ENCODE measurements at regions not wholly inside any gene's neighbourhood (a gene's known extent, or its start where the extent isn't known, plus 50 kb on each side); places are given as distances from the start of the nearest gene placed in this dataset.
"Not testable (repeated sequence)": the region's sequence is repeated elsewhere in the genome, so short reads cannot be mapped to it uniquely, and the experiment has no call there.

DNA sequence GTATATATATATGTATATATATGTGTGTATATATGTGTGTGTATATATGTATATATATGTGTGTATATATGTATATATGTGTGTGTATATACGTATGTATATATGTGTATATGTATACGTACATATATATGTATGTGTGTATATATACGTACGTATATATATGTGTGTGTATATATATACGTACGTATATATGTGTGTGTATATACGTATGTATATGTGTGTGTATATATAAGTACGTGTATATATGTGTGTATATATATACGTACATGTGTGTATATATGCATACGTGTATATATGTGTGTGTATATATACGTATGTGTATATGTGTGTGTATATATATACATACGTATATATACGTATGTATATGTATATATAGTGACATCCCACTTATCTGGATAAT, 154.4 kb downstream of the CDRT15L2 start:
- DNase-seq (ENCODE audit: low read depth in 2 of 2), result no peak

DNA sequence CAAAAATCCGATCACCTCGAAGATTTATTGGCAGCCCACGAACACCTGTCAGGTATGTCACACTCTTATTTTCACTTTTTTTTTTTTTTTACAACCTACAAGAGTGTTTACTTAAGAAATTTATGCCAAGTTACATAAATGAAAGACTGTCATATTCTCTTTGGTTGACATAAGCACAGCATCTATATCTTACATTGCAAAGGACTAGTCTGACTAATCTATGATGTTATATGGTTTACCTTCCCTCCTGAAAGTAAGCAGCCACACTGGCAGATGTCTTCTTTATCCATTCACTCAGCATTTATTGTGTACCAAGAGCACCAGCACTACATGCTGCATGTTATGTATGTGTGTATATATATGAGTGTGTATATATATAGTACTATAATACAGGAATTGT, 156.3 kb downstream of the CDRT15L2 start:
- no peak for DNase-seq (ENCODE audit: low read depth in 2 of 2)

DNA sequence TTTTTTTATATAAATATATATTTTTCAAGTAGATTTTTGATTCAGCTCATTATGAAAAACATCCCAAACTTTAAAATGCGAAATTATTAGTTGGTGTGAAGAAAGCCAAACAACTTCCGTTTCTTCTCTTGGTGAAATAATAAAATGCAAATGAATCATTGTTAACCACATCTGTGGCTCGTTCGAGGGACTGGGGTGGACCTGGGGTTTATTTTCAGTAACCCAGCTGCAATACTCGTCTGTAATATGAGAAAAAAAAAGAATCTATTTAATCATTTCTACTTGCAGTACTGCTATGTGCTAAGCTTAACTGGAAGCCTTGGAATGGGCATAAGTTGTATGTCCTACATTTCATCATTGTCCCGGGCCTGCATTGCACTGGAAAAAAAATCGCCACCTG, 158.1 kb downstream of the CDRT15L2 start:
- not testable (repeated sequence) for DNase-seq (ENCODE audit: low read depth in 2 of 2)

DNA sequence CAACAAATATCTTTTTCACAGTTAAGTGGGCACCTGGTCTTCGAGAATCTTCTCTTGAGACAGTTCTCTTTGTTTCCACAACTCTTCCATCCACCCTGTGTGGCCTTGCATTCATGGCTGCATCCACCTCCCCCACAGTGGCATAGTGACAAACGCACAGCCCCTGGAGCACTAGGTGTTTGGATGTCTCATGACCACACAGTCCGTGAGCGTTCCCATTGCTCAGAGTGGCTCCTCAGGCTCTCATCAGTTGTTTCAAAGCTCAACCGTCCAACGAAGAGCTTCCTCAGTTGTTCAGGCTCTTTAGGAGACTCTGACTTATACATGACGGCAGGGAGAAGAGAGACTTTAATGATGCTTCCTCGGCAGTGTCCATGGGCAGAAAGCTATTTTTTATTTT, 191.6 kb downstream of the CDRT15L2 start:
- no peak for DNase-seq (ENCODE audit: low read depth in 2 of 2)

DNA sequence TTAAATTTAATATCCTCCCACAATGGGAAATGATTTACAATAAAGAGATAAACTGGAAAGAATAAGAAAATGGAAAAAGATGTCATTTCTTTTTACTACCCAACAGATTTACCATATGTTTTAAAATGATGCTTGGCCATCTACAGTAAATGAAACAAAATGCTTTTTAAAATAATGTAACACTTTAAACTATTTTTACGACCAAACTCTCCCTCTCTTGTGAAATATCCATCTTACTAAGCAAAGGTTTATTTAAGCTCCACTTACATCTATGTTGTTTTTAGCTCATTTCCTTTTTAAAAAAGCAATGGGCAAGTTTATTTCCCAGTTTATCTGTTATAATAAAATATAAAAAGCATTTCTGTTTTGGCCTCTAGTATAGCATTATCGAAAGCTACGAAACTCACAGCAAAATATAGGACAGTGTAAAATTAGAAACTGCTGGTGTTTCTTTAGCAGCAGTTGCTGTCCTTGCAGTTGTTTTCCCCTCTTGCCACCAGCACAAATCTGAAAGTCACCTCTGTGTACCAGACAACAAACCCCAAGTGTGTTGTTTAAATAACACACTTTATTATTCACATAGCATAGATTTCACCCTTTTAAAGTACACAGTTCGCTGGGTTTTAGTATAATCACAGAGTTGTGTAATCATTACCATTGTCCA, 195.1 kb downstream of the CDRT15L2 start:
- DNase-seq (ENCODE audit: low read depth in 2 of 2), result no peak

DNA sequence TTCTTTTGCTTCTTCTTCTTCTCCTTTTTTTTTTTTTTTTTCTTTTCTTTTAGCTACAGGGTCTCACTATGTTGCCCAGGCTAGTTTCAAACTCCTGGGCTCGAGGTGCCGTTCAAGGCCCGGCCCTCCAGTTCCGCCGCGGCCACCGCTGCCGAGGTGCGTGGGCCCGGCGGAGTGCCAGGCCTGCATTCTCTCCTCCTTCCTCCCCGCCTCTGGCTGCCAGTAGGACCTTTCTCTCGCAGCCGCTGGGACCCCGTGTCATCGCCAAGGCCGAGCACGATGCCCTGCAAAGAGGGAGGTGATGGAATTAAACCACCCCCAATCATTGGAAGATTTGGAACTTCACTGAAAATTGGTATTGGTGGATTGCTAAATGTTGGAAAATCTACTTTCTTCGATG, 195.8 kb downstream of the CDRT15L2 start:
- no peak for DNase-seq (ENCODE audit: low read depth in 2 of 2)

DNA sequence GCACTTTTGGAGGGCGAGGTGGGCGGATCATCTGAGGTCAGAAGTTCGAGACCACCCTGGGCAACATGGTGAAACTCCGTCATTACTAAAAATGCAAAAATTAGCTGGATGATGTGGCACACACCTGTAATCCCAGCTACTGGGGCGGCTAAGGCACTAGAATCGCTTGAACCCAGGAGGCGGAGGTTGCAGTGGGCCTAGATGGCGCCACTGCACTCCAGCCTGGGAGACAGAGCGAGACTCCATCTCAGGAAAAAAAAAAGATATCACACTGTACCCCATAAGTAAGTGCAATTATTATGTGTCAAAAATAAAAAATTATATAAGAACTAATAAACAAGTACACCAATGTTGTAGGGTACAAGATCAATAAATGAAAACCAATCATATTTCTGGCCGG, 200.0 kb downstream of the CDRT15L2 start:
- no peak for DNase-seq (ENCODE audit: low read depth in 2 of 2)

DNA sequence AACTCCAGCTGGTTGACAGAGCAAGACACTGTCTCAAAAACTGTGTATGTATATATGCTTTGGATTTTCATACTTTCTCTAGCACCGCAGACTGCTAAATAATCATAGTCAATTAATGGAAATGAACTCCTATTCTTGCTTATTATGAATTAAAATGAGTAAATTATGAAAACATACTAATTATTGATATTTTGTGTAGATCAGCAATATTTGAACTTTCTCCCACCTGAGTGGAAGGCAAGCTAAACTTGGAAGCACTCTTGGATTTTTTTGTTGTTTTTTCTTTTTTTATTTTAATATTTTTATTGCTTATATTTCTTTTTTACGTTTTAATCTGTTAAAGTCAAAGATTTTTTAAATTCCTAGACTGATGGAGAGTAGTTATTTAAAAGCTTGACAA, 201.7 kb downstream of the CDRT15L2 start:
- DNase-seq (ENCODE audit: low read depth in 2 of 2), result no peak

DNA sequence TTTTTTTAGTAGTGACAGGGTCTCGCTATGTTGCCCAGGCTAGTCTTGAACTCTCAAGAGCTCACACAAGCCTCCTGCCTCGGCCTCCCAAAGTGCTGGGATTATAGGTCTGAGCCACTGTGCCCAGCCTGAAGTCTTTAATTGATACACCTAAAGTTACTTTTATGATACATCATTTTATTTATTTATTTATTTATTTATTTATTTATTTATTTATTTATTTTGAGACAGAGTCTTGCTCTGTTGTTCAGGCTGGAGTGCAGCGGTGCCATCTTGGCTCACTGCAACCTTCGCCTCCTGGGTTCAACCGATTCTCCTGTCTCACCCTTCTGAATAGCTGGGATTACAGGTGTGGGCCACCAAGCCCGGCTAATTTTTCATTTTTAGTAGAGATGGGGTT, 202.3 kb downstream of the CDRT15L2 start:
- DNase-seq (ENCODE audit: low read depth in 2 of 2), result not testable (repeated sequence)

DNA sequence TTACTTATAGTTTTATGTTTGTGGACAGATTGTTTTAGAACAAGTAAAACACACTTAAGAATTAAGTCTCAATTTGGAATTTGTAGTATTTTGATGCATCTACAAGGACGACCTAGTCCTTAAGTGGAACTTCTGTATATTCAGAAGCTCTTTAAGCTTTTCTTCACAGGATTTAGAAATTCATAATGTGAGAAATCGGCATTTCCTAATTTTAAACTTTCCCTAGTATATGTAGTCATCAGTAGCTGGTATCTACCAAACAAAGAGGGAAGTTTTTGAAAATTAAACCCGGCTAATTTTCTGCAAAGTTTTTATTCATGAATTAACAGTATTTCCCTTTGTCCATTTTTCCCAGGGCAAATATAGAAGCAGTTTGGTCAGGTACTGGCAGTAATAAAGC, 203.6 kb downstream of the CDRT15L2 start:
- DNase-seq (ENCODE audit: low read depth in 2 of 2), result no peak

DNA sequence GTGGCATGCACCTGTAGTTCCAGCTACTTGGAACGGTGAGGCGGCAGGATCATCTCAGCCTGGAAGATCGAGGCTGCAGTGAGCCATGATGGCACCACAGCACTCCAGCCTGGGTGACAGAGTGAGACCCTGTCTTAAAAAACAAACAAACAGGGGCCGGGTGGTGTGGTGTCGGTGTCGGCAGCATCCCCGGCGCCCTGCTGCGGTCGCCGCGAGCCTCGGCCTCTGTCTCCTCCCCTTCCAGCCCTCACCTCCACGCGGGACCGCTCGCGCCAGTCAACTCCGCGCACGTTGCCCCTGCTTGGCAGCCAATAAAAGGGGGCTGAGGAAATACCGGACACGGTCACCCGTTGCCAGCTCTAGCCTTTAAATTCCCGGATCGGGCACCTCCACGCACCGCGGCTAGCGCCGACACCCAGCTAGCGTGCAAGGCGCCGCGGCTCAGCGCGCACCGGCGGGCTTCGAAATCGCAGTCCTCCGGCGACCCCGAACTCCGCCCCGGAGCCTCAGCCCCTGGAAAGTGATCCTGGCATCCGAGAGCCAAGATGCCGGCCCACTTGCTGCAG, 204.7 kb downstream of the CDRT15L2 start:
- no peak for DNase-seq (ENCODE audit: low read depth in 2 of 2)

DNA sequence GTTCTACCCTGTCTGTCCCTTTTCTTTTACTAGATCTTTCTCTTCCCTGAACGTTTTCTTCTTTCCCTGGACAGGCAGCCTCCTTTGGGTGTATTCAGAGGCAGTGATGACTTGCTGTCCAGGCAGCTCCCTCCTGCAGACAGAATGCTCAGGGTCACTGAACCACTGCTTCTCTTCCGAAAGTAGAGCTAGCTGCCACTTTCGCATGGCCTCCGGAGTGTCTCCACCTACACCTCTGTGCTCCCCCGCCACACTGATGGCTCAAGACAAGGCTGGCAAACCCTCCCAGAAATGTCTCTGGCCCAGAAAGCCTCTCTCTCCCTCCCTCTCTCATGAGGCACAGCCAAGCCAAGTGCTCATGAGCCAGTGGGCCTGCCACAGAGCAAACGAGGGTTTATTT, 207.8 kb downstream of the CDRT15L2 start:
- DNase-seq (ENCODE audit: low read depth in 2 of 2), result no peak

DNA sequence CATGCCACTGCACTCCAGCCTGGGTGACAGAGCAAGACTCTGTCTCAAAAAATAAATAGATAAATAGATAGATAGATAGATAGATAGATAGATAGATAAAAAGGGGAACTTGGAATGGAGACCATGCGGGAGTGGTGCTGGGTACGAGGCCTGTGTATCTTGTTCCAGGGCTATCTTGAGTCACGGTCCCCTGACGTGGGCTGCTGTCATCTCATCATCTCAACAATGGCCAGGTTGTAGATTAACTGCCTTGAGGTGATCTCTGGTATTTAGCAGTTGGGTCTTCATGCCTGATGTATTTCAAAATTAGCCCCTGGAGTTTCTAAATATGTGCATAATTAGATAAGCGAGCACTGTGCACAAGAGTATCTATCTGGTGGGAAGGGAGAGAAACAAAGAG, 212.1 kb downstream of the CDRT15L2 start:
- DNase-seq (ENCODE audit: low read depth in 2 of 2), result no peak

DNA sequence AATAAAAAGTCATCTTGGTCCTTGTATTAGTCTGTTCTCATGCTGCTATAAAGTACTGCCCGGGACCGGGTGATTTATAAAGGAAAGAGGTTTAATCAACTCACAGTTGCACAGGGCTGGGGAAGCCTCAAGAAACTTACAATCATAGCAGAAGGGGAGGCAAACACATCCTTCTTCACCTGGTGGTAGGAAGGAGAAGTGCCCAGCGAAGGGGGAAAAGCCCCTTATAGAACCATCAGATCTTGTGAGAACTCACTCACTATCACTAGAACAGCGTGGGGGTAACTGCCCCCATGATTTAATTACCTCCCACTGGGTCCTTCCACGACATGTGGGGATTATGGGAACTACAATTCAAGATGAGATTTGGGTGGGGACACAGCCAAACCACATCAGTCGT, 215.0 kb downstream of the CDRT15L2 start:
- DNase-seq (ENCODE audit: low read depth in 2 of 2), result not testable (repeated sequence)

DNA sequence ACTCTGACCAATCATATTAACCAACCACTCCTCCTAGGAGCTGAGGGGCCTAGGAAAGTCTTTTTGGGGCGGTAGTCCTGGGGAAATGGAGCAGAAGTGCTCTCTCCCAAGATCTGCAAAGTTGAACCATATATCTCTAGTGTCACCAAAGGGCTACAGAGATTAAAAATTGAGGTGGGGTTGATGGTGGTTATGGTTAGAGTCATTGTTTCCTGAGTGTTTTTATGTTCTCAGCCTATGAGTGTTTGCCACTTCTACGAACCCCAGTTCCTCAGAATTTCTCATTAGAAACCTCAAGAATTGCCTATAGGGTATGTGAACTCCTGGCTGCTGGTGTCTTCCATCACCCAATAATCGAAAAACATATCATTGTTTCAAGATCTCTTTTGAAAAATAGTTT, 217.8 kb downstream of the CDRT15L2 start:
- DNase-seq (ENCODE audit: low read depth in 2 of 2), result no peak

DNA sequence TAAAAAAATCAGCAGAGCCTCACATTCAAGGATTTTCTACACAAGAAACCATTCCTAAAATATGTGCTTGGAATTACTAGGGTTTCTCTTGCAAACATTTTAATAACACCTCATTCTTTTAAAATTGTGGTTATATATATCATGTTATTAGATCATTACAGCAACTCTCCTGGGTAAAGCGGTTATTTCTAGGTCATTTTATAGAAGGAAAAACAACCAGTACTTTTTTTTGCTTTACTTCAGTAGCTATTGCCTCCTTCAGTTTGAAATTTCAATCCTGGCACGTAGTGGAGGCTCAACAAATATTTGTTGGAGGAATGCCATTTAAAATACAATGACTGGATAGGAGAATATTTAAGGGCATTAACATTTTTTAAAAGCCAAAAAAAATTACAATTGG, 220.6 kb downstream of the CDRT15L2 start:
- no peak for DNase-seq (ENCODE audit: low read depth in 2 of 2)

DNA sequence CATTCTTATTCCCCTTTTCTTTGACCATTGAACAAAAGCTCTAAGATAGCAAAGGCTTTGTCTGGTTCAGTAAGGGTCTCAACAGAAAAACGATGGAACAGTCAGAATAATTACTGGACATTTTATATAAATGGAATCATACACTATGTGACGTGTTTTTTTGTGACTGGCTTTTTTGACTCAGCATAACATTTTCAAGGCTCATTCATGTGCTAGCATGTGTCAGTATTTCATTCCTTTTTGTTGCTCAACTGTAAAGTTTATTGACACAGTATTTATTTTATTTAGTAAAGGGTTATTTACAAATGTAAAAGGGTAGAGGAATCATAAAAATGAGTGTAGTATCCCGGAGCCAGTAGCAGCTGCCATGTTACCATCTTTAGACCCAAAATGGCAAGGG, 226.2 kb downstream of the CDRT15L2 start:
- no peak for DNase-seq (ENCODE audit: low read depth in 2 of 2)

DNA sequence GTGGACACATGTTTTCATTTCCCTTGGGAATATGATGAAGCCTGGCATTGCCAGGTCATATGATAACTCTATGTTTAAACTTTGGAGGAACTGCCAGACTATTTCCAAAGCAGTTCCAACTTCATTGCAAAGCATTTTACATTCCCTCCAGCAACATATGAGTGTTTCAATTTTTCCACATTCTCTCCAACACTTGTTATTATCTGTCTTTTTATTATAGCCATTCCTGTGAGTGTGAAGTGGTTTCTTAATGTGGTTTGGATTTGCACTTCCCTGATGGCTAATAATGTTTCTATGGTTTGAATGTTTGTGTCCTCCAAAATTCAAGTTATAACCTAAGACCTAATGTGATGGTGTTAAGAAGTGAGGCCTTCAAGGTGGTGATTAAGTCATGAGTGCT, 228.0 kb downstream of the CDRT15L2 start:
- DNase-seq (ENCODE audit: low read depth in 2 of 2), result not testable (repeated sequence)

DNA sequence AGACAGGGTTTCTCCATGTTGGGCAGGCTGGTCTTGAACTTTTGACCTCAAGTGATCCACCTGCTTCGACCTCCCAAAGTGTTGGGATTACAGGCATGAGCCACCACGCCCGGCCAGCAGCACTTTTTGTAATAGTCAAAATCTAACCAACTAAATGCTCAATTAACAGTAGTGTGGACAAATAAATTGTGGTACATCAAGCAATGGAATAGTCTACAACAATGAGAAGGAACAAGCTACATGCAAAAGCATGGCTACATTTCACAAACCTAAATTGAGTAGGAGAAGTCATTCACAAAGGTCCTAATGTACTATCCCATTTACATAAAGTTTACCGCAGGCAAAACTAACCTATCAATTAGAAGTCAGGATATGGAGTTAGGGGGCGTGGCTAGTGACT, 227.4 kb downstream of the USP22 start:
- not testable (repeated sequence) for DNase-seq (ENCODE audit: low read depth in 2 of 2)

DNA sequence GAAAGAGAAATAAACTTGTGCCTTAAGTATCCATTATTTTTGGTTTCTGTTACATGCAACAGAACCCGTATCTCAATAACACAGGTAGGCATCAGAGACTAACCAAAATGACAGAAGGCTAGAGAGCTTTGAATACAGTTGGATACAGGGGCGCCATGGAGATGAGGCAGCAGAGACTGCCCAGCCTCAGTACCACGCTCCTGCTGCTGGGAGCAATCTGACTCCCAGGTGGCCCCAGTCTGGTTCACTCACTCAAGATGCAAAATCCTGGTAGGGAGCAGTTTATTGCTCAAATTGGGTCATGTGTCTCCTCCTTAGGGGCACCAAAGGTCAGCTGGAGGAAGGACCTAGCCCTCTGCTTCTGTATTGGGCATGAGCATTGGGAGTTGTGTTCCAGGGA, 218.9 kb downstream of the USP22 start:
- no peak for DNase-seq (ENCODE audit: low read depth in 2 of 2)

DNA sequence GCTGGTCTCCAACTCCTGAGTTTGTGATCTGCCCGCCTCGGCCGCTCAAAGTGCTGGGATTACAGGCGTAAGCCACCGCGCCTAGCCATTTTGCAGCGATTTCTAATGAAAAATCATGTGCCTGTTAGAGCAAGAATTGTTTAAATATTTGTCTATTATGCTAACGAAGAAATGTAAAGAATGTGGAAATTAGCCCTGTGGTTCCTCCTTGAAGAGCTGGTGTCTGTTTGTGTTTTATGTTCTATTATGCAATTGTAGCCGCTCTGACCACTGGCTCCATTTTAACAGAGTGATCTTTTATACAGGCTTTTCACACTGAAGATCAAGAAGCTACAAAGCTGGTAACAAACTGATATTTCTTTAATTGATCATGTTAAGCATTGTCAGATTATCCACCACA, 217.3 kb downstream of the USP22 start:
- no peak for DNase-seq (ENCODE audit: low read depth in 2 of 2)

DNA sequence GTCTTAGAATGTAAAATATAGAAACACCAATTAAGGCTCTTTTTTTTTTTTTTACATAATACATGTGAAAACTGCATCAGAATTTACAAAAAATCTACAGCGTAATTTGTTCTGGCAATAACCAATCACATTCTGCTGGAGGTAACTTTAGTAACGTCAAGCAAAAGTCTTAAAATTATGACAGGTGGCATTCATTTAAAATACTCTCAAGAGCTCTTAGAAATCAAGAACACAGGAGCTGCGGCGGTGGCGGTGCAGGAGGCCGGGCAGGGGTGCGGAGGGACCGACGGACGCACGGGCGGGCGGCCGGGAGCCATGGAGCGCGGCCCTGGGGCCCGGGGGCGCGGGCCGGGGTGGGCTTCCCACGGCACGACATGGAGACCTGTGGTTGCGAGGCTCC, 202.4 kb downstream of the USP22 start:
- not testable (repeated sequence) for DNase-seq (ENCODE audit: low read depth in 2 of 2)

DNA sequence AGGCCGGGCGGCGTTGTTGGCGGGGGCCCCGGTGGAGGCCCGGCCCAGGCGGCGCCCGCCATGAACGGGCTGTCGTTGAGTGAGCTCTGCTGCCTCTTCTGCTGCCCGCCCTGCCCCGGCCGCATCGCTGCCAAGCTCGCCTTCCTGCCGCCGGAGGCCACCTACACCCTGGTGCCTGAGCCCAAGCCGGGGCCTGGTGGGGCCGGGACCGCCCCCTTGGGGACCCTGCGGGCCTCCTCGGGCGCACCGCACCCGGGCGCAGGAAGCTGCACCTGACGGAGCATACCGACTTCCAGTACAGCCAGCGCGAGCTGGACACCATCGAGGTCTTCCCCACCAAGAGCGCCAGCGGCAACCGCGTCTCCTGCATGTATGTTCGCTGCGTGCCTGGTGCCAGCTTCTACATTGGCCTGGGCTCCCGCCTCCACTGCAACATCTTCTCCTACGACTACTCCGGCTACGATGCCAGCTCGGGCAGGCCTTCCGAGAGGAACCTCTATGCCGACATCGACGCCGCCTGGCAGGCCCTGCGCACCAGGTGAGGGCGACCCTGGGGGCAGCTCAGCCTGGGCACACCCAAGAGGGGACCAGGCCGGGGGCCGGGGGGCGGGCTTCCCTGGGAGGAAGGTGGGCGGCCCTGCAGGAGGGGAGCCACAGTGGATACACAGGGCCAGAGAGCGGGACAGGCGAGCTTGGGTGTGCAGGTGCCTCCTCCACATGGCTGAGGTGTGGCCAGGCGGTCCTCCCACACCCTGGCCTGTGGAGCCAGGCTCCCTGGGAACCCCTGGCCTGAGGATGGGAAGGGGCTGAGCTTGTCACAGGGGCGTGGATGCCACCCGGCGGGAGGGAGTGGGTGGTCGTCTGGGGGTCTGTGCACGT, 201.6 kb downstream of the USP22 start:
- not testable (repeated sequence) for DNase-seq (ENCODE audit: low read depth in 2 of 2)

Data from activated CD8-positive, alpha-beta memory T cell treated with anti-CD3 and anti-CD28 coated beads for 4 hours (primary cell).